Loucy (cell line): ENCODE measurements at regions not wholly inside any gene's neighbourhood (a gene's known extent, or its start where the extent isn't known, plus 50 kb on each side); places are given as distances from the start of the nearest gene placed in this dataset.

Source experiments
- H2AFZ ChIP-seq: fragments of 200-600 bp; sonication (generic); 2 replicates; pipeline ENCODE4 v1.6.0; 2016; ENCODE audit warnings: antibody characterized with exemption, mild to moderate bottlenecking, low read length, moderate library complexity
- H3F3A ChIP-seq: fragments of 200-600 bp; 2 replicates; pipeline ENCODE4 v1.6.0; 2016; ENCODE audit warnings: antibody characterized with exemption, low read depth, mild to moderate bottlenecking
- H3K27me3 ChIP-seq: fragments of 200-600 bp; sonication (generic); 2 replicates; pipeline ENCODE4 v1.6.1; 2014; ENCODE audit warnings: low read length, mild to moderate bottlenecking; ENCODE audit not compliant: insufficient read depth, poor library complexity, severe bottlenecking
- H3K36me3 ChIP-seq: fragments of 200-600 bp; sonication (generic); 2 replicates; pipeline ENCODE4 v1.6.1; 2016; ENCODE audit warnings: low read length; ENCODE audit not compliant: insufficient read depth
- H3K4me1 ChIP-seq: fragments of 200-600 bp; sonication (generic); 2 replicates; pipeline ENCODE4 v1.5.1; 2014; ENCODE audit warnings: low read length, mild to moderate bottlenecking; ENCODE audit not compliant: insufficient read depth, poor library complexity, severe bottlenecking
- H3K4me2 ChIP-seq: fragments of 200-600 bp; sonication (generic); 2 replicates; pipeline ENCODE4 v1.6.0; 2014; ENCODE audit warnings: antibody characterized with exemption, low read length, low read depth, mild to moderate bottlenecking; ENCODE audit not compliant: poor library complexity, severe bottlenecking
- H3K4me3 ChIP-seq: fragments of 200-600 bp; sonication (generic); 2 replicates; pipeline ENCODE4 v1.5.1; 2014; ENCODE audit warnings: low read length, mild to moderate bottlenecking, mixed read lengths; ENCODE audit not compliant: poor library complexity, severe bottlenecking
- H3K79me2 ChIP-seq: fragments of 200-600 bp; sonication (generic); 2 replicates; pipeline ENCODE4 v1.6.1; 2014; ENCODE audit warnings: low read length; ENCODE audit not compliant: insufficient read depth
- H3K9ac ChIP-seq: fragments of 200-600 bp; sonication (generic); 2 replicates; pipeline ENCODE4 v1.6.0; 2014; ENCODE audit warnings: mild to moderate bottlenecking, low read depth, low read length, moderate library complexity; ENCODE audit not compliant: poor library complexity, severe bottlenecking
- H3K9me2 ChIP-seq: fragments of 200-600 bp; sonication (generic); replicated peaks from 2 replicates; pipeline ENCODE4 v1.6.1; 2016; ENCODE audit warnings: low read depth, low read length, mixed read lengths
- H3K9me3 ChIP-seq: fragments of 200-600 bp; sonication (generic); 2 replicates; pipeline ENCODE4 v1.6.1; 2014; ENCODE audit warnings: mild to moderate bottlenecking, antibody characterized with exemption, low read length, low read depth; ENCODE audit not compliant: insufficient read depth
- H4K20me1 ChIP-seq: fragments of 200-600 bp; sonication (generic); 2 replicates; pipeline ENCODE4 v1.6.0; 2014; ENCODE audit warnings: antibody characterized with exemption, low read length, mild to moderate bottlenecking; ENCODE audit not compliant: insufficient read depth, poor library complexity, severe bottlenecking
- EZH2phosphoT487 ChIP-seq: fragments of 200-600 bp; IDR thresholded peaks from 2 replicates; pipeline ENCODE4 v1.6.1; 2018; ENCODE audit warnings: antibody characterized with exemption, mild to moderate bottlenecking, moderate library complexity, borderline replicate concordance
- TF ChIP-seq, protein P1 (sequence below): fragments of 200-600 bp; sonication (generic); conservative IDR thresholded peaks from 2 replicates; pipeline ENCODE4 v1.5.1; 2014; ENCODE audit warnings: mild to moderate bottlenecking, antibody characterized with exemption, low read length

DNA sequence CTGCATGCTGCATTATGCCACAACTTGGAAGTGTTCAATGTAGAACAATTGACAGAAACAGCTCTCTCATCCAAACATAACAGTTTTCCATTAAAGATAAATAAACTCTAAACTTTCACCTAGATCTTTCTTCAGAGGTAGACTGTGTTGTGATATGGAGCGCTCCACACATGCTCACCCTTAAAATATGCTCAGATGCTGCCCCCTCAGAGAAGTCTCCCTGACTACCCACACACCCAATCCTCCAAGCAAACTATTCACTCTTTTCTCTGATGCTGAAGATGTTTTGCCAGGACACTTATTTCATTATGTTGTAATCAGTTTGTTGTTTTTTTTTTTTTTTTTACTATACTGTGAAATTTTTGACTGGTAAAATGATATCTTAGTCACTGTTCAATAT is 206.6 kb upstream of the RASA1 start:
- H2AFZ ChIP-seq: no peak overlapping the region
- no peak overlapping the region for H3K9ac ChIP-seq
- no peaks in the 10 kb centered on the region for H4K20me1 ChIP-seq
- H3K79me2 ChIP-seq: no peaks in the 10 kb centered on the region
- H3K4me2 ChIP-seq: no peak overlapping the region
- peaks cover 4% of the 10 kb centered on the region; the same call in 1 of the 2 replicates for H3F3A ChIP-seq
- peaks cover 2% of the 10 kb centered on the region for H3K4me1 ChIP-seq
- no peaks in the 10 kb centered on the region for H3K9me2 ChIP-seq
- H3K9me3 ChIP-seq: peaks cover 3% of the 10 kb centered on the region; the same call in 1 of the 2 replicates
- no peak overlapping the region for H3K4me3 ChIP-seq
- no peaks in the 10 kb centered on the region for H3K27me3 ChIP-seq
- TF ChIP-seq, protein P1, sequence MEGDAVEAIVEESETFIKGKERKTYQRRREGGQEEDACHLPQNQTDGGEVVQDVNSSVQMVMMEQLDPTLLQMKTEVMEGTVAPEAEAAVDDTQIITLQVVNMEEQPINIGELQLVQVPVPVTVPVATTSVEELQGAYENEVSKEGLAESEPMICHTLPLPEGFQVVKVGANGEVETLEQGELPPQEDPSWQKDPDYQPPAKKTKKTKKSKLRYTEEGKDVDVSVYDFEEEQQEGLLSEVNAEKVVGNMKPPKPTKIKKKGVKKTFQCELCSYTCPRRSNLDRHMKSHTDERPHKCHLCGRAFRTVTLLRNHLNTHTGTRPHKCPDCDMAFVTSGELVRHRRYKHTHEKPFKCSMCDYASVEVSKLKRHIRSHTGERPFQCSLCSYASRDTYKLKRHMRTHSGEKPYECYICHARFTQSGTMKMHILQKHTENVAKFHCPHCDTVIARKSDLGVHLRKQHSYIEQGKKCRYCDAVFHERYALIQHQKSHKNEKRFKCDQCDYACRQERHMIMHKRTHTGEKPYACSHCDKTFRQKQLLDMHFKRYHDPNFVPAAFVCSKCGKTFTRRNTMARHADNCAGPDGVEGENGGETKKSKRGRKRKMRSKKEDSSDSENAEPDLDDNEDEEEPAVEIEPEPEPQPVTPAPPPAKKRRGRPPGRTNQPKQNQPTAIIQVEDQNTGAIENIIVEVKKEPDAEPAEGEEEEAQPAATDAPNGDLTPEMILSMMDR: no peak
- no peak for TF ChIP-seq EZH2phosphoT487
- no peaks in the 10 kb centered on the region for H3K36me3 ChIP-seq

DNA sequence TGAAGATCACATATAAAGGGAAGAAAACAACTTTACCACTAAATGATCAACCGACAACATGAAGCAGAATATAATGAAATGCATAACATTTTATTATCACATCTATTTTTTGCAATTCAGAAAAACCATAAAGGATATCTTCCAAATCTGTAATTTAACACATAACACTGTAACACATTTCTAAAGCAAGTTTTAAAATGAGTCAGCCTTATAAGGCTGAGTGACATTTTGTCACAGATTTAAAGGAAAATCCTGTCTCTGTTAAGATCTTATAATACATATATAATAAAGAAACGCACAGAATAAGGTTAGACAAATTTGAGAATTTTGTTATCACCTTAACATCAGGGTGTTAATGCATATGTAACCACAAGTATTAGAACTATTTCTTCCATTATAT is 198.4 kb upstream of the RASA1 start:
- no peak overlapping the region for H2AFZ ChIP-seq
- peaks cover 11% of the 10 kb centered on the region for H3K4me1 ChIP-seq
- no peaks in the 10 kb centered on the region for H3K79me2 ChIP-seq
- no peaks in the 10 kb centered on the region for H3K9me2 ChIP-seq
- H3K4me3 ChIP-seq: no peak overlapping the region
- H3F3A ChIP-seq: no peaks in the 10 kb centered on the region
- H3K9me3 ChIP-seq: no peaks in the 10 kb centered on the region
- no peak overlapping the region for H3K9ac ChIP-seq
- no peak overlapping the region for H3K4me2 ChIP-seq
- H4K20me1 ChIP-seq: no peaks in the 10 kb centered on the region
- TF ChIP-seq EZH2phosphoT487: no peak
- TF ChIP-seq, protein P1: no peak
- H3K27me3 ChIP-seq: no peaks in the 10 kb centered on the region
- H3K36me3 ChIP-seq: no peaks in the 10 kb centered on the region

DNA sequence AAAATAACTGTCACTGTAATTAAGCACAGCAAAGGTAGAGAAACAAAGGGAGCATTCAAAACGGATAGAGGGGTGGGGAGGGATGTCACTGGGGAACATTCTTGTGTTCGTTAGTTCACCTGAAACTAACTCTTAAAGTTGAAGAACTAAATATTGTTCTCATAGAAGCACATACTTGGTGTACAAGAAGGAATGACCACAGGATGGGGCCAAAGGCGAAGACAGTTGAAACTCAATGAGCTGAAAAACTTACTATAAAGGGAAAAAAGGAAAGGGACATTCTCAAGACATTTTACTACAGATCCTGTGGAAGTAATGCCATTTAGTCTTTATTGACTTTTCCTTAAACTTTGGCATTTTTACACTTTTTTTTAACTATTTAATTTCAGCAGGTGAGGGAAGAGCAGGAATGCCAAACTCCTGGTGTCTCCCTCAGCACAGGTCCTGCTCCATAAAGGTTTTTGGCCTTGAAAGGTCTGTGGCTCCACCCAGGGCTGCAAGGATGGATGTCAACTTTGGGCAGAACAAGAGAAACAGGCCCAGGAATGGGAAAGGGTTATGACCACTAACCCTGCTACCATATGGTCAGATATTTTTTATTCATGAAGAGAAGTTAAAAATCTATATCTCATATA is 197.6 kb upstream of the RASA1 start:
- Histone ChIP-seq H3K27me3 (no peaks in the 10 kb centered on the region), H3K4me3 (no peak overlapping the region), H3K4me2 (no peak overlapping the region), H3K9ac (no peak overlapping the region), H3K36me3 (no peaks in the 10 kb centered on the region), H2AFZ (no peak overlapping the region), H3K79me2 (no peaks in the 10 kb centered on the region), H4K20me1 (no peaks in the 10 kb centered on the region), H3K9me3 (no peaks in the 10 kb centered on the region), H3K9me2 (no peaks in the 10 kb centered on the region), H3F3A (no peaks in the 10 kb centered on the region), H3K4me1 (peaks cover 19% of the 10 kb centered on the region)
- no peak for TF ChIP-seq EZH2phosphoT487
- TF ChIP-seq, protein P1: peak; percentile 53
